Epithelial cell of esophagus (primary cell): ENCODE measurements at regions not wholly inside any gene's neighbourhood (a gene's known extent, or its start where the extent isn't known, plus 50 kb on each side); places are given as distances from the start of the nearest gene placed in this dataset.

Experiments used
- DNase-seq: peaks from one replicate; pipeline ENCODE4 v3.0.0; 2010; ENCODE audit warnings: low read depth
- H3K4me3 ChIP-seq: 2 replicates; pipeline ENCODE4 v1.5.1; 2011; ENCODE audit warnings: mild to moderate bottlenecking, low read length, control low read depth
- CTCF ChIP-seq: IDR thresholded peaks from 2 replicates; pipeline ENCODE4 v1.5.1; 2011; ENCODE audit warnings: low read depth, mild to moderate bottlenecking, low read length, control low read depth, inconsistent platforms; ENCODE audit not compliant: insufficient read depth; ENCODE audit errors: missing control alignments

DNA sequence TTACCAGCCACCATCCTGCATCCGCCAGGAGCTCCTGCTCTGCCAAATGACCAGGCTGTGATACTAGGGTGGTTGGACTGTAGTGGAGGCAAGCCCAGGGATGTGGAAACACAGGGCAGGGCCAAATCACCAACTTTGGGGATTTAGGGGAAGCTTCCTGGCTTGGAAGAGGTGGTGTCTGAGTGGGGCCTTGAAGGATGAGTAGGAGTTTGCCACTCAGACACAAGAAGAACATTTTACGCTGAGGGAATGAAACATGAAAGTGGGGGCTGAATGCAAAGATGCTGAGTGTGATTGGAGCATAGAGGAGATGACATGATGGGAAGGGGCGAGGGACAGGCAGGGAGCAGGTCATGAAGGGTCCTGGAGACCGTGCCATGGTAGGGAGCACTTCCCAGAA is 329.5 kb downstream of the RPS24 start:
- TF ChIP-seq CTCF = no peak
- H3K4me3 ChIP-seq = no peak overlapping the region
- no peak for DNase-seq

GRCh38 chr10:78365694-78366093 is 332.0 kb downstream of the RPS24 start:
- TF ChIP-seq CTCF = no peak
- H3K4me3 ChIP-seq = no peak overlapping the region
- DNase-seq = no peak

DNA sequence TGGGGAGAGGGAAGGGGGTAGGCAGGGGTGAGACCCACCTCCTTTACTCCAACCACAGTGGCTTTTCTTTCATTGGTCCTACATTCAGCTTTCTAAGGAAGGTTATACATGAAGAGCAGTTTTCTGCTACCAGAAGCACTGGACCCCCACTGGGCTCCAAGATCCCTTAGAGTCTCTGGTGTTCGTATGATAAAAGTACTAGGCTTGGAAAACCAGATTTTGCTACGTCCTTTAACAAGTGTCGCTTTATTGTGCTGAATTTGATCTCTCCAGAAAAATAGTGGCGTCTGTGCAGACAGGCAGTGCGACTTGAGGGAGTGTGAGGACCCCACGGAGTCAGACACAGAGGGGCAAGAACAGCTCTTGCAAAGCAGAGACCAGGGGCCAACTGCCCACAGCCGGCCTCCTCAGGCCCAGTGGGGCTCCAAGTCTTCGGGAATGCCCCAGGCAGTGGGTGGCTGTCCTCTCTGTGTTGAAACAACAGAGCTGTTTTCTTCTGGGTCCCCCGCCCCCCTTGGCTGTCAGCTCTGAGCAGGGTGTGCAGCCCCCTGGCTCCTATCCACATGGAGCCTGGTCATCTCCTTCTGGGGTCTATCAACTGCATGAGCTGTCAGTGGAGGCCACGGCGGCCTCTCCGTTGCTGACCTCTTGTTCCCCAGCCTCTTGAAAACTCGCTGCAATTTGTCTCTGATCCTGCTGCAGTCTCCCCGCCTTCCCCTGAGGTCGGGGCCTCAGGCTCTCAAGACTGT is 333.2 kb downstream of the RPS24 start:
- H3K4me3 ChIP-seq = no peak overlapping the region
- no peak for DNase-seq
- no peak for TF ChIP-seq CTCF

DNA sequence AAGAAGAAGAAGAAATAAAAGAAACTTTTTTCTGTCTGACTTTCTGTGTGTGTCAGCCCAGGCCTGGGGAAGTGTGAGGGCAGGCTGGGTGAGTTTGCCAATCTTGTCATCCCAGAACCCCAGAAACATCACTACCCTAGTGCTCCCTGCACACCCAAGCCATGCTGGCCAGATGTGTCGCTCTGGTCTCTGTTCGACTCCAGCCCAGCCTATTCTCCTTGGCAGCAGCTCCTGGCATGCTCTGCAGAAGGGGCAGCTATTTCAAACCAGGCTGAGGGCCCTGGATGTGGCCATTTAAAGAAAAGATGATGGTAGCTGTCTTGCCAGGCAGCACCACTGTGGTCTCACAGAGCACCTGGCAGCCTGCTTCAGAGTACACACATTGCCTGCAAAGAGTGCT is 334.1 kb downstream of the RPS24 start:
- H3K4me3 ChIP-seq = no peak overlapping the region
- TF ChIP-seq CTCF = no peak
- DNase-seq = no peak

- no peak for TF ChIP-seq CTCF
- DNase-seq = no peak
- no peak overlapping the region for H3K4me3 ChIP-seq
These were observed 337.5 kb downstream of the RPS24 start for GRCh38 chr10:78371136-78371535.

DNA sequence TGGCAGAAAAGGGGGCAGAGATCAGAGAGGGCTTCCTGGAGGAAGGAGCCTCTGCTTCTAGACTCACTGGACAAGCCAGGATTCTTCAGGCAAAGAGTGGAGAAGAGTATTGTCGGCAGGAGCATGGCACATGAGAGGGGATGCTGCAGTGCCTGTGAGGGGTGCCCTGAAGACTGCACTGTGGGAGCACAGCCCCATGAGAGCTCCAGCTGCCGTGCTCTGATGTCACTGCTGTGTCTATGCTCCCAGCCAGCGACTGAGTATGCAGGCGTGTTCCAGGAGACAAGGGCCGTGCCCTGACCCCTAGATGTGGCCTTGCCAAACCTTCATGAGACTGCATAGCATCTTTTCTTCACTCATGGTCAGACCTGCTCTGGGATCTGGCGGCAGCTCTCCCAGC is 339.1 kb downstream of the RPS24 start:
- H3K4me3 ChIP-seq = no peak overlapping the region
- no peak for DNase-seq
- no peak for TF ChIP-seq CTCF
